K562 (cell line): ENCODE measurements at regions not wholly inside any gene's neighbourhood (a gene's known extent, or its start where the extent isn't known, plus 50 kb on each side); places are given as distances from the start of the nearest gene placed in this dataset.

ENCODE experiments used
- POLR2A ChIP-seq: fragments of 450-650 bp; conservative IDR thresholded peaks from 2 replicates; pipeline ENCODE4 v1.6.1; 2016
- POLR2AphosphoS2 ChIP-seq: IDR thresholded peaks from 2 replicates; pipeline ENCODE4 v1.6.1; 2012; ENCODE audit warnings: low read length, improper control_type of control experiment
- TCF7L2 ChIP-seq: fragments of 150-350 bp; IDR thresholded peaks from 2 replicates; pipeline ENCODE4 v1.6.1; 2016; ENCODE audit warnings: low read depth, mild to moderate bottlenecking, low read length, moderate library complexity

DNA sequence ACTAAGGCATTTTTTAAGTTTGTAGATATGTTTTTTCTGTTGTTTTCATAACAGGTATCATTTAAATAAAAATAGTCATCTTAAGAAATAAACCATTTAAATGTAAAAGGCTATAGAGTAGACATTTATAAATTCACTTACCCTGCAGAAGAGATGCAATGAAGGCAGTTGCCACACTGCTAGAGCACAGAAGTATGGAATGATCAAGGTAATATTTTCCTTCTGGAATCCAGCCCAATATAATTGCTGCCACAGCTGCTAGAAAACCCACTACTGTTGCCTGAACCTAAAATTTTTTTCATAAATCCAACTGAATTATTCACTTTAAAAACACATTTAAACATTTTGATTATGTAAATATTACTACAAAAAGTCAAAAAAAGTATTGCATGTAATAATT, 69.2 kb downstream of the SLC41A2 start:
- TF ChIP-seq POLR2AphosphoS2 (no peak), TCF7L2 (no peak), POLR2A (no peak)
